Activated T-helper 1 cell treated with Interleukin-2 at 50 U/mL for 16 hours (primary cell): ENCODE measurements at regions not wholly inside any gene's neighbourhood (a gene's known extent, or its start where the extent isn't known, plus 50 kb on each side); places are given as distances from the start of the nearest gene placed in this dataset.
A peak's percentile ranks its signal among the peaks of the same experiment; 100 is the strongest.
"Not testable (repeated sequence)": the region's sequence is repeated elsewhere in the genome, so short reads cannot be mapped to it uniquely, and the experiment has no call there.

Source experiments
- DNase-seq: peaks from one replicate; pipeline ENCODE4 v3.0.0-alpha.2; 2020; ENCODE audit warnings: low read depth

- DNase-seq = not testable (repeated sequence)
Measured at GRCh38 chr12:9308163-9308562, 100.0 kb upstream of the PZP start.

GRCh38 chr12:9307255-9307654 is 99.1 kb upstream of the PZP start:
- not testable (repeated sequence) for DNase-seq

DNA sequence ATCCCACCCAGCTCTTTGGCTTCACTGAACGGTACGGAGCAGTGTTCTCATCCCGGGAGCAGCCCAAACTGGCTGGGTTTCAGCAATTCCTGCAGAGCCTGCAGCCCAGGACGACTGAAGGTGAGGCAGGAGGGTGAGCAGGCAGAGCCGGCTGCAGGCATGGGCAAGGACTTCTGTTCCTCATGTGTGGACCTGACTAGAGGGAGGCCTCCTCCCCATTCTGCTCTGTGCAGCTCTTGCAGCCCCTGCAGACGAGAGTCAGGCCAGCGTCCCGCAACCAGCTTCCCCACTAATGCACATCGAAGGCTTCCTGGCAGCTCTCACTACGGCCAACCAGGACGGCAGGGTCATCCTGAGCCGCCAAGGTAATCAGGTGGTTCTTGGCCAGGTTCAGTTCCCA is 97.8 kb upstream of the PZP start:
- DNase-seq = not testable (repeated sequence)

GRCh38 chr12:9304540-9304939 is 96.3 kb upstream of the PZP start:
- not testable (repeated sequence) for DNase-seq

DNA sequence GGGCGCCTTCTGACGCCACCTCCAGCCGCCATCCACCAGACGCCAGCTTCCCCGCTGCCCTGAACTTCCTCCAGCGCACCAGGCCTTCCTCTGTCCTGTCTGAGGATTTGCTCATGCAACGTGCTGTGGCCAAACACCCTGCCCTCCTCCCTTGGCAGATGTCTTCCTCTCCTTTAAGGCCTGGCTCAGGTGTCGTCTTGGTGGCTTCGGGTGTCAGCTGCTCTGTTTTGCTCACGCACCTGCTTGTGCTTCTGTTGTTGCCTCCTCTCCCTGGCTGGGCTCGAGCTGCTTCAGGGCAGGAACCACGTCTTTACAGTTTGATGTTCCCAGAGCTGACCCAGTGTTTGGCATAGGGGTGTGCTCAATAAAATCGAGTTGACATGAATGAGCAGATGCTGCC is 87.7 kb upstream of the PZP start:
- DNase-seq = not testable (repeated sequence)

GRCh38 chr12:9294072-9294620 is 86.0 kb upstream of the PZP start:
- not testable (repeated sequence) for DNase-seq

- DNase-seq = not testable (repeated sequence)
Measured at GRCh38 chr12:9293391-9293790, 85.2 kb upstream of the PZP start.

DNA sequence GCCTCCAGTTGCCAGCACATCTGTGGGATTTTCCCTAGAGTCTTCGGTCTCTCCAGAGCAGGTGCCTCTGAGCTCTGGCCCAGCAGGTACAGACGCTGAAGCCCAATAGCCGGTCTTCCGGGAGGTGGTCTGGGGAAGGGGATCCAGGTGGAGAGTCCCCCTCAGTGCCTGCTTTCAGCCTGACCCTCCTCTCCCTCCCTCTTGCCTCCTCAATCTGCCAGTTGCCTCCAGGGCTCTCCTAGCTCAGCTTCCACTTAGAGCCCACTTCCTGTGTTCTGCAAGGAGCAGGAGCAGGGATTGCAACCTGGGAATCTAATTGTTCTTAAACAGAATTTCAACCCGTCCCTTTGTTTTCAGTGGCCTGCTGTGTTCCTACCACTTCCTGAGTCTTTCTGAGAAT is 81.8 kb upstream of the PZP start:
- not testable (repeated sequence) for DNase-seq

DNA sequence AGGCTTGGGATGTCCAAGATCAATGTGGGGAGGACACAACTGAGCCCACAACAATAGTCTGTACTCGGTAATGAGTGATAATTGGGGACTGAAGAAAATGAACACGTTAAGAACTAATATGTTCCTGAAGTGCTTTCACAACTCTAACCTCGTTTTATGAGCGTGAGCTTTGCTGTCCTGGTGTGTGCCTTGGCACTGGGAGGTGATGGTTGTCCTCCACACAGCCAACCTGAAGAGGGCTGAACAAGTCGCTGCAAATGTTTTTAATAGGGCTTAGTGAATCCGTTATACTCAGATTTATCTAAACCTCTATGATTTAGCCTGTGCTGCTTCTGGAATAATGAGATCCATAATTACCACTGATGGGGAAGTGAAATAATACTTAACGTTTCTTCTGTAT is 76.5 kb upstream of the PZP start:
- not testable (repeated sequence) for DNase-seq

- not testable (repeated sequence) for DNase-seq
Measured at GRCh38 chr12:9284197-9284596, 76.0 kb upstream of the PZP start.

DNA sequence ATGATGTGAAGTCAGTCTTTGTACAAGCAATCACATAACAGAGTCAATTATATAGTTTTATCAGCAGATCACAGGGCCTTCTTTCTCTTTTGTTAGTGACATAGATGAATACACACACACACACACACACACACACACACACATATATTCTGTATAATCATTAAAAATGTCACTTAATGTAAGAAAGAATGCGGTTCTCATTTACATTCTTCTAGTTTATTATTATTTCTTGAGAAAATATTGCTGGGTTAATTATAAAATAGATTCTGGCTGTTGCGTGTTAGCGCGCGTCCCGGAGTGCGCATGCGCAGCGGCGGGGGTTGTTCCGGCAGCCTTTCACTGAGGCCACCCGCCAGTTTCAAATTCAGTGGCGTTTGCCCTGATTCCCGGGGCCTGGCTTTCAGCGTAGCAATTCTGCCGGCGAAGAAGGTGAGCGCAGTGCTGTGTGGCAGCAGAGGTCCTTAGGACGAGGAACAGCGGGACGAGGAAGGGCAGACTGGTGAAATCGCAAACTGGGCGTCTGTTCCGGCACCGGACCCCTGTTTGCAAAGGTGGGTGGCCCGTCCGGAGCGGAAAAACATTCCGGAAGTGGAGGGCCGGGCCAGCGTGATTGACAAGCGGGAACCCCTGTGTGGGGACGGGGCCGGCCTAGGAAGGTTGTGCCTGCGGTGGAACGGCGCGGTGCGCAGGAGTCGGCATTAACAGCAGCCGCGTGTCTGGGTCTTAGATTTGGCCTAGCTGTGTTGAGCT is 75.3 kb upstream of the PZP start:
- DNase-seq = peak; percentile 59

DNA sequence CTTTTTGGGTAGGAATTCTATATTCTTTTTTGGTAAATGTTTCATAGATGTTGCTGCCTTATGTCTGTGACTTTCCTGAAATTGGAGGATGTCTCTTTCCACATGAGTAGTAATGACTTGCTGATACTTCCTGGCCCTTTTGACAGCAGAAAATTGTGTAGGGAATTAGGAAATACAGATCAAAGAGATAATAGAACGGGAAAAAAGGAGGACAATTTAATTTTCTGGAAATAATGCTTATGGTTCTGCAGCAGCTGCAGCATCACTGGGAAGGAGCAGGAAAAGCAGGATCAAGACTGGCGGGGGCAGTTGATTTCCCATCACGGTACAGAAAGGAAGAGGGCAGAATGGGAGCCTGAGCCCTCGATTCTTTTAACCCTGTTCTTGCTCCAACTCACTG is 68.8 kb upstream of the PZP start:
- DNase-seq = no peak

- no peak for DNase-seq
Measured at GRCh38 chr12:9273276-9273675, 65.1 kb upstream of the PZP start.

DNA sequence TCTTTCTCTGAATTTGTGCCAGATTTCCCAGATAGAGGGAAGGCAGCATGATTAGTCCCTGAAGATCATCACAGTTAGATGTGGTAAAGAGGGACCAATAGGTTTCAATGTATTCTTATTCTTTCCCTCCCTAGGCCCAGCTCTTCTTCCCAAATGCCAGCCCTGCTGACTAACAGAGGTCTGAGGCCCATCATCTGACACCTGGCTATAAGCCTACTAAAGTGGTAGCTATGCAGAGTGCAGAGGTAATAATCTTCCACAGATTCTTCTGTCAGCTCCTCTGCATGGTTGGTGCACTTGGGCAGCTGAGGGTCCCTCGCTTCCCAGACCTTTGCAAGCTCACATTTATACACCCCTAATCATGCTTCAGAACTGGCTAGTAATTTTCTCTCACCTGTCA is 63.7 kb upstream of the PZP start:
- no peak for DNase-seq

DNA sequence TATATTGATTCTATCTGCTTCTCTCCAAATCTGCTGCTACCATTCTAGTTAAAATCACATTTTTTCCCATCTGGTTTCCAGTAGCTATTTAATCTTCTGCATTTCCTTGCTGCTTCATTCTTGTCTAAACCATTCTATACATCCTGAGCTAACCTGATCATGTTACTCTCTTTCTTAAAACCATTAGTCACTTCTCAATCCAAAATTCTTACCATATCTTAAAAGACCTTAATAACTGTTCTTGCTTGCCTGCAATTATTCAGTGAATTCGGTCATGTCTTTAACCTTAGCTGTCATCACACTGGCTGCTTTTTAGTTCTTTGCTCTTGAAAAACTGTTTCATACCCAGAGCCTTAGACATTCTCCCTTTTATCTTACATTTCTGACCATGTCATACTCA is 56.4 kb upstream of the PZP start:
- no peak for DNase-seq

DNA sequence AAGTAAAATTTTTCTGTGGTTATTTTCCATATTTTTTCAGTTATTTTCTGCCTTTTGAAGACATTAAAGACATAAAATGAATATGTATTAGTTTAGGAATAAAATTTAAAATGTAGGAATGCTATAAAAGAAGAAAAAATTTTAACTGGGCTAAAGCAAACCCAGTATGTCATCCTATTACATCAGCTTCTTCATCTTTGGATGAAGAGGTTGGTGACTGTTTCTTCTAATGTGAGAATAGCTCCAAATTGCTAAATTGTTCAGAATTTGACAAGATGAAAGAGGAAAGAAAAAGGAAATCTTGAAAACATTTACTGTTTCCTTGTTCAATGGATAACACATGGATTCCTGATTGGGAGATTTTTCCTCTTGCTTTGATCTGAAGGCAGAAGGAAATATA is 52.7 kb upstream of the PZP start:
- no peak for DNase-seq

- no peak for DNase-seq
Measured at GRCh38 chr12:9258676-9259075, 50.5 kb upstream of the PZP start.
